NCI-H524 treated with DMSO at 0.1 percent for 48 hours (cell line): ENCODE measurements at regions not wholly inside any gene's neighbourhood (a gene's known extent, or its start where the extent isn't known, plus 50 kb on each side); places are given as distances from the start of the nearest gene placed in this dataset.

Experiments used
- DNase-seq: peaks from one replicate; lab custom pipeline; 2025; lab: John Stamatoyannopoulos, UW

DNA sequence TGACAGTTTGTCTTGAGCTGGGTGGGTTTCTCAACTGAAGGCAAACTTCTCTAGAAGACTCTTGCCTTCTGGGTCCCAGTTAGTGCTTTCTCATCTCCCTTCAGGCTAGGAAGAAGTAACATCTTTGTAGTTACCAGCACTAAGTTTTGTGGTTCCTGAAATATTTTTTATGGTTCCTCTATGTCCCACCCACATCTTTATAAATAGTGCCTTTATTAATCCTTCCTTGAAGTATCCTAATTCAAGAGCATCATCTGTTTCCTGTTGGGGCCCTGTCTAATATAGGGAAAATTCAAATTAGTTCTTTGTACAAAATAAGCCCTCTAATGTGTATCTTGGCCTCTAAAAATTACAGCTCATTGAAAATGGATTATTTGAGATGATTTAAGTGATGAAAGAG lies 147.4 kb upstream of the MAOA start:
- DNase-seq = no peak

GRCh38 chrX:43510209-43510608 lies 145.9 kb upstream of the MAOA start:
- no peak for DNase-seq

DNA sequence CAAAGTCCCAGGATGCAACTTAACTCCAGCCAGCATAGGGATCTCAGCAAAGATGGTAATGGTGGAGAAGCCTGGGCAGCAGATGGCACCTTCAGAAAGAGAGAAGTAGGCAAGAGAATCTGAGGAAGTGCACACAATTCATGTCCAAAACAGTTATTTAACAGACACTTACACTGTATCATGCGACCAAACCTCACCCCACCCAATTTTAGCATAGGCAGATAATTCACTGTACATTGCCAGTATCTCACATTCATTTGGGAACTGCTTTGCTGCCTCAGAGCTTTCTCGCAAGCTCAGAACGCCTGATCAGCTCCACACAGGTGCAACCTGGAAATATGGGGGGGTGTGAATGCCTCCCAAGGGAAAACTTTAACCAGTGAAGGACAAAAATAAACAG lies 143.0 kb upstream of the MAOA start:
- no peak for DNase-seq

DNA sequence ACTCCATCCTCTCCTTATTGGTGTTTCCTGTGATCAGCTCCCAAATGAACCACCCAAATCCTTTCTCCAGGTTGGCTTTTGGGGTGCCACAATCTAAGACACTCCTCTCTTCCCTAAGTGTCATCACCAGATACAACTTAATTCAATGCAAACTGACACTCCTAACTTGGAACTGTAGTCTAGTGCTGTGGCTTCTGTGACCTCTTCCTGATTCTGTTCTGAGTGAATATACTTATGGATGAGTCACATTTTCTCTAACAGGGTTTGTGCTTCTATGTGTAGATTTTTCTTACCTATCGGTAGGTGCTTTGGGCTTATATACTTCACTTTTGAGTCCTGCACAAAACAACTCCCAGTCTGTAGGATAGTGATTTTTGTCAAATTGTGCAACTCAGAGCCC lies 141.3 kb upstream of the MAOA start:
- no peak for DNase-seq

- DNase-seq = no peak
These were observed 133.5 kb upstream of the MAOA start for GRCh38 chrX:43522582-43522981.

DNA sequence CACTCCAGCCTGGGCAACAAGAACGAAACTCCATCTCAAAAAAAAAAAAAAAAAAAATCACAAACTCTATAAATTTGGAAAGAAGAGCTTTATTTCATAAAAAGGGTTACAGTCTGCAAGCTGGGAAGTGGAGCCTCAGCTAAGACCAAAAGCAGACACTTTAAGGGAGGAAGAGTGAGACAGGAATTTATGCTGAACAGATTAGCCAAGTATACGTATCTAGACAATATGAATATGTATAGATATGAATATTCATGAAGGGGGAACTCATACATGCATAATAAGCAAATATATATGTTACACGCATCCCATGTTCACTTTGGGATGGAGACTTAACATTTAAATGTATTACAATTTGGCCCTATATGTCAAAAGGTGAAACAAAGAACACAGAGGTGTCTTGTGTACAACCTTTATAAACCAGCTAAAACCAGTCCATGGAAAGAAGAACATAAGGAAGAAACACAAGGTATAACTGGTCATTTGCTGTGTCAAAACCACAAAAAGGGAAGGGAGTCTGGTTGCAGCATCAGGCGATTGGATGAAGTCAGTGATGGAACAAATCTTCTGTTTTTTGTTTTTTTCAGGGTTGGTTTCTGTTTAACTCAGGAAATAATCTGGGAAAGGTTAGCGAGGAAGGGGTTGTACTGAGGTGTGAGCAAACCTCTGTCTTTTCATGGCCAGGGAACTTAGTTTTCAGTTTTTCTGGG lies 130.0 kb upstream of the MAOA start:
- no peak for DNase-seq

DNA sequence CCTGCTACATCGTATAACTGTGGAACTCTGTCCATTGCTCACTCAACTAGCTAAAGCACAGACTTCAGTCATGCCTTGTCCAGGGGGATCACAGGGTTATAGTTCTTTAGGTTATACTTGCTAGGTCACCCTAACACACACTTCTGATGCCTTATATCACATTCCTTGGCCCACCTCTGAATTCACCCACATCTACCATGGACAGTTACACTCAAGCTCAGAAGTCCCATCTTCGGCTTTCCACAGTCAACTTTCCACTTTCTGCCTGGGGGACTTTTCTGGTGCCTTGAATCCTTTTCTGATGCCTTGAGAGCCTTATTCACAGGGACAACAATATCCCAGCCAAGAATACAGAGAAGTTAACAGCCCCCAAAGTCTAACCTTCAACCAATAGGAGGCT lies 129.2 kb upstream of the MAOA start:
- DNase-seq = no peak

DNA sequence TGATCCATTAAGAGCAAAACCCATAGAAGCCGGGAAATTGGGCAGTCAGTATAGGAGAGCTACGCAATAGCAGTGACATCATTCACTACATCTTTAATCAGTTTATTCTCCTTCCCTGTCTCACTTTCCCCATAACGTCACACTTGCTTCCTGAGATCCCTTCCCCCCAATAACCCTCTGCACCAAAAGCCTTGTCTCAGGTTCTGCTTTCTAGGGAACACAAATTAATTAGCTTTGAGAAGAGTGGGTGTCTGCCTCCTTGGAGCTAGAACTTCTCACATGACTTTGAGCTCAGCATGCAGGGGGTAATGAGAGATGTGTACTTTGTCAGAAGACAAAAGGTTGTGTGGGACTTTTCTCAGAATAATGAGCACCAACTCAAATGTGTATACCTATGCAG lies 128.3 kb upstream of the MAOA start:
- DNase-seq = no peak

DNA sequence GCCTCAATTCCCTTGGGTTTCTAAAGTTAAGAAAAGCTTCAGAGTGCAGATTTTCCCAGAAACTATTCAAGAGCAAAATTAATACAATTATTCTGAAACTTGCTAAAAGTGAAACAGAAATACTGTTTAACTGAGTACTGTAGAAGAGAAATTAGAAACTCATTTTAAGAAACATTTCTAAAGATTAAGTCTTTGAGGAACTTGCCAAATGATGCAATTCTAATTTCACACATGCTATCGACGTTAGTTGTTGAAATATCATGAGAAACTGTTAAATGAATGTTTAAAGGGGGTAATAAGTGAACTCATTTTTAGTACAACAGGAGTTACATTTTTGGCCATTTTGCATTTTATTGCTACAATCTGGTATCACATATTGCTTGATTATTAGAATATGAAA lies 125.3 kb upstream of the MAOA start:
- DNase-seq = no peak

- DNase-seq = no peak
These were observed 115.8 kb upstream of the MAOA start for GRCh38 chrX:43540318-43540717.

GRCh38 chrX:43551590-43551989 lies 104.5 kb upstream of the MAOA start:
- no peak for DNase-seq

GRCh38 chrX:43552156-43552555 lies 103.9 kb upstream of the MAOA start:
- no peak for DNase-seq

- DNase-seq = no peak
These were observed 103.4 kb upstream of the MAOA start for GRCh38 chrX:43552703-43553102.

GRCh38 chrX:43553257-43553656 lies 102.8 kb upstream of the MAOA start:
- no peak for DNase-seq

- no peak for DNase-seq
These were observed 99.9 kb upstream of the MAOA start for GRCh38 chrX:43556207-43556606.

- DNase-seq = peak; percentile 19
These were observed 98.3 kb upstream of the MAOA start for GRCh38 chrX:43557792-43558191.

GRCh38 chrX:43559644-43560043 lies 96.5 kb upstream of the MAOA start:
- no peak for DNase-seq

DNA sequence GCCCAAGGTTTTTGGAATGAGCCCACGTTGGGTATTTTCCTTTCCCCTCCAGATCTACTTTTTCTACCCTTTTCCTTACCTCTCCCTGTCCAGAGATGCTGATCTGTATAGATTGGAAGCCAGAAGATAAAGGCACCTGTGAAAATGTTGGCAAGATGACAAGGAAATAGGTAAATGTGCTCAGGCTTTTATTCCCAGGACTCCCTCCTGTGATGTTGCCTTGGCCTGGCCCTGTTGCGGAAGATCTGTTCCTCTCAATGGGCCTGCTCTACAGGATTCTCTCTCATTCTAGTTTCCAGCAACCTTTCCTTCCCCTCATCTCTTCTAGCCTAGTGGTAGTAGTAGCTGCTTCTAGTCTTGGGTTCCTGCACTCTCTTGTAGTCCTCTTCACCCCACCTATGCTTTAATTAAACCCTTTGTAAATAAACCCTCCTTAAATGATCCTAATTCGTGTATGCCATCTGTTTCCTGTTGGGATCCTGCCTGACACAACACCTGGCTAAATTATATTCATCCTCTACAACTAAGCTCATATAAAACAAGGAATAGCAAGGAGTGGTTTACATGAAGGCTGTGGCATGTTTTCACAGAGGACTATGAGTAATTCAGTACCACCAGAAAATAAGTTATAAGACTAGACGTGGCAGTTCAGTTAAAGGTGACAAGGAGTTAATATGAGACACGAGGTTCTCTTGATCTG lies 95.7 kb upstream of the MAOA start:
- DNase-seq = peak; percentile 91

DNA sequence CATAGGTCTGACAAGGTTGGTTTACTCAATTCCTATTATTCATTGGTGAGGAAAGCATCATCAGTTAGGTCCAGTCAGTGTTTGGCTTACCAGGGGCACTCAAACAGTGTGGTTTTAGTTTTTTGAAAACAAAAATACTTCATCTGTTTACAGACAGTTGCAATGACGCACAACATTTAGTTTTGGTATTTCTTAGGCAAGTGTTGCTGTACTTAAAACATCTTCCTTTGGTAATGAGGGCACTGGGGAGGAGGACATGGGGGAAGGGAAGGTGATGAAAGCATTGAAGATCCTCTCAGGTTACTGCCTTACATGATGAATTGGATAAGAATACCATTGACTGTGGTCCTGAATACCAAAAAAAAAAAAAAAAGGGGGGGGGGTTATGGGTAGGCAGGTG lies 93.7 kb upstream of the MAOA start:
- no peak for DNase-seq

- DNase-seq = no peak
These were observed 91.1 kb upstream of the MAOA start for GRCh38 chrX:43564953-43565352.

GRCh38 chrX:43566170-43566569 lies 89.9 kb upstream of the MAOA start:
- DNase-seq = no peak

DNA sequence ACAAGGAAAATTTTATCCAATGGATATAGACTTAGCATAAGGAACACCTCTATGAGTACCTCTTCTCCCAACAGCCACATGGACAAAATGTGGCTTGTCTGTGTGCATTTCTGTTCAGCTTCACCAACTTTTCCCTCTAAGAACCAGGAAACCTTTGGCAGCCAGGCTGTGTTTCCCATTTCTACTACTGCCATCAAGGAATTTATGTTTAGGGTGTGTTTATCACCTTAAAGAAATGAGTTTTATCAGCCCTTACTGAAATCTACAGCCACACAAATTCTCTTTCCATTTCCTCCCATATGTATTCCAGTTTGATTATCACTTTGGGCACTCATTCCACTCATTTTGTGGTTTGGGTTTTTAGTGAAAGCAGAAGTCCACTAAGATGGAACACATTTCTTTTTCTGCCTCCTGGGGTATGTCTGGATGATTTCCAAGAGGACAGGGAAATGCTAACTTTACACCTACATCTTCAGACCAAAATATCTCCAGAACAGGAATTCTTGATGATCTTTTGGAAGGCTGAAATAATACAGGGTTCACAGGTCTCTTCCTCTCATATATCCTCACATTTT lies 82.6 kb upstream of the MAOA start:
- no peak for DNase-seq

DNA sequence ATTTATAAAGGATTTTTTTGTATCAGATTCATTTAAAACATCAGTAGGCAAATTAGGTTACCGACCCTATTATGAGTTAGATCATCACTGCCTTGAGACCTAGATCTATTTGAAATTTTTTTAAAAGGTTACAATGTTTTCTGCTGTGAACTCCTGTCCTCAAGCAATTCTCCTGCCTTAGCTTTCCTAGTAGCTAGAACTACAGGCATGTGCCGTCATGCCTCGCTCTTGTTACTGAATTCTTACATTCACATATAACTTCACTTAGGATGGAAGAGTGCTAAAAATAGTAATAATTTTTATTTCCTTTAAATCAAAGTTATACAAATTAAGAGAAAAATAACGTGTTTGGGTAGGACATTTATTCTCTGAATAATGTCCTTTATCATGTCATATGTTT lies 75.5 kb upstream of the MAOA start:
- no peak for DNase-seq

- DNase-seq = no peak
These were observed 74.9 kb upstream of the MAOA start for GRCh38 chrX:43581167-43581566.
